OCI-M2 (cell line): ENCODE measurements at regions not wholly inside any gene's neighbourhood (a gene's known extent, or its start where the extent isn't known, plus 50 kb on each side); places are given as distances from the start of the nearest gene placed in this dataset.

Experiments
- DNase-seq: peaks from one replicate; lab custom pipeline; 2025; ENCODE audit not compliant: unreplicated experiment; lab: John Stamatoyannopoulos, UW

- DNase-seq: no peak
Observed at GRCh38 chr18:24776019-24776418, 315.6 kb downstream of the HRH4 start.

- DNase-seq: no peak
Observed at GRCh38 chr18:24778810-24779418, 318.5 kb downstream of the HRH4 start.

GRCh38 chr18:24782566-24782965 is 322.1 kb downstream of the HRH4 start:
- no peak for DNase-seq

GRCh38 chr18:24785019-24785418 is 324.6 kb downstream of the HRH4 start:
- DNase-seq: no peak

- no peak for DNase-seq
Observed at GRCh38 chr18:24786027-24786426, 325.6 kb downstream of the HRH4 start.

- DNase-seq: no peak
Observed at GRCh38 chr18:24790347-24790746, 329.9 kb downstream of the HRH4 start.

- no peak for DNase-seq
Observed at GRCh38 chr18:24791751-24792545, 331.5 kb downstream of the HRH4 start.

GRCh38 chr18:24793742-24794141 is 333.3 kb downstream of the HRH4 start:
- DNase-seq: no peak

- no peak for DNase-seq
Observed at GRCh38 chr18:24795129-24795528, 334.7 kb downstream of the HRH4 start.

- no peak for DNase-seq
Observed at GRCh38 chr18:24797981-24798380, 337.5 kb downstream of the HRH4 start.

GRCh38 chr18:24799176-24799575 is 338.7 kb downstream of the HRH4 start:
- no peak for DNase-seq

- DNase-seq: no peak
Observed at GRCh38 chr18:24799720-24800119, 339.3 kb downstream of the HRH4 start.

GRCh38 chr18:24801001-24801400 is 340.6 kb downstream of the HRH4 start:
- no peak for DNase-seq

- DNase-seq: no peak
Observed at GRCh38 chr18:24802456-24802855, 342.0 kb downstream of the HRH4 start.

GRCh38 chr18:24805156-24805555 is 344.7 kb downstream of the HRH4 start:
- no peak for DNase-seq

GRCh38 chr18:24809173-24809950 is 348.9 kb downstream of the HRH4 start:
- DNase-seq: no peak

- no peak for DNase-seq
Observed at GRCh38 chr18:24810561-24811305, 350.3 kb downstream of the HRH4 start.

GRCh38 chr18:24811950-24812681 is 351.7 kb downstream of the HRH4 start:
- no peak for DNase-seq

- DNase-seq: no peak
Observed at GRCh38 chr18:24814521-24814920, 354.1 kb downstream of the HRH4 start.

GRCh38 chr18:24817150-24817549 is 356.7 kb downstream of the HRH4 start:
- DNase-seq: no peak
